ENCODE measurements at regions not wholly inside any gene's neighbourhood (a gene's known extent, or its start where the extent isn't known, plus 50 kb on each side); places are given as distances from the start of the nearest gene placed in this dataset.

DNA sequence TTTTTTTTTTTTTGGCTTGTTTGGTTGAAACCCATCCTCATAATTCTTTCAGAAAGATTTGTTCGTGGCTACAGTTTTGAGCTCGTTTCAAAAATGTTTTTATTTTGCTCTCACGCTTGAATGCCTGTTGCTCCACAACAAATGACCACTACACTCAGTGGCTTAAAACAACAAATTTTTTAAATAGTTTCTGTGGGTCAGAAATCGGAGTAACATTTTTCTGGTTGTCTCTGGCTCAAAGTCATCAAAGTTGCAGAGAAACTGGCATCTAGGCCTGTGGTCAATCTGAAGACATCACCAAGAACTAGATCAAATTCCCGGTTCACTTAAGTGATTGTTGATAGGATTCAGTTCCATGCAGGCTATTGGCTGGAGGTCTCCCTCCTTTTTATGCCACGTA is 560.0 kb downstream of the SNAPC1 start:
- DNase-seq (ENCODE audit: low read depth) = no peak
- H3K4me3 ChIP-seq (ENCODE audit: low read depth, low read length) = no peak overlapping the region

DNA sequence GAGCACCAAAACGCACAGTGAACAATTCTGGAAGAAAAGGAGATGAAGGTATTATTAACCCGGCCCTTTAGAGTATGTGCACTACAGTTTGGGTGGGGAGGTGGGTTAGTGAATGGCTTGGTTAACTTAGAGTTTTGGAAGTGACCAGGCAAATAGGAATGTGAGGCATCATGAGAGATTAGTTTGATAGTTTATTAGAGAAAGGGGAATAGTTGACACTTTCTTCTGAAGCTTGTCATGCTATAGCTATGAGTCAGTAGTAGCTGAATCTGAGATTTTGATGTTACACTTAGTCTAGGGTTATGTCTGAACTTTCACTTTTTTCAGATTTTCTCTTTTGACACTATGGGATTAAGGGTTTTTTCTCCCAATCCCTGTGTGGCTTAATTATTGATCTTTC is 567.2 kb downstream of the SNAPC1 start:
- H3K4me3 ChIP-seq (ENCODE audit: low read depth, low read length) = no peak overlapping the region
- H3K36me3 ChIP-seq (ENCODE audit: control insufficient read depth, insufficient read depth, low read length) = no peaks in the 10 kb centered on the region
- H3K27me3 ChIP-seq (ENCODE audit: control insufficient read depth, insufficient read depth, low read length) = no peaks in the 10 kb centered on the region
- no peak for TF ChIP-seq CTCF (IDR thresholded peaks at IDR 0.05; ENCODE audit: insufficient read depth, low read length, severe bottlenecking)
- no peak for FAIRE-seq
- DNase-seq (ENCODE audit: low read depth) = no peak

More for the DNA sequence above, 560.0 kb downstream of the SNAPC1 start:
- no peaks in the 10 kb centered on the region for H3K36me3 ChIP-seq (ENCODE audit: control insufficient read depth, insufficient read depth, low read length)
- TF ChIP-seq CTCF (IDR thresholded peaks at IDR 0.05; ENCODE audit: insufficient read depth, low read length, severe bottlenecking) = no peak
- H3K27me3 ChIP-seq (ENCODE audit: control insufficient read depth, insufficient read depth, low read length) = no peaks in the 10 kb centered on the region
- no peak for FAIRE-seq

- DNase-seq (ENCODE audit: low read depth) = no peak
- Histone ChIP-seq H3K4me3 (ENCODE audit: low read depth, low read length) (no peak overlapping the region), H3K36me3 (ENCODE audit: control insufficient read depth, insufficient read depth, low read length) (no peaks in the 10 kb centered on the region), H3K27me3 (ENCODE audit: control insufficient read depth, insufficient read depth, low read length) (no peaks in the 10 kb centered on the region)
- TF ChIP-seq CTCF (IDR thresholded peaks at IDR 0.05; ENCODE audit: insufficient read depth, low read length, severe bottlenecking) = no peak
- no peak for FAIRE-seq
Observed at GRCh38 chr14:62347562-62348011, 585.4 kb downstream of the SNAPC1 start.

DNA sequence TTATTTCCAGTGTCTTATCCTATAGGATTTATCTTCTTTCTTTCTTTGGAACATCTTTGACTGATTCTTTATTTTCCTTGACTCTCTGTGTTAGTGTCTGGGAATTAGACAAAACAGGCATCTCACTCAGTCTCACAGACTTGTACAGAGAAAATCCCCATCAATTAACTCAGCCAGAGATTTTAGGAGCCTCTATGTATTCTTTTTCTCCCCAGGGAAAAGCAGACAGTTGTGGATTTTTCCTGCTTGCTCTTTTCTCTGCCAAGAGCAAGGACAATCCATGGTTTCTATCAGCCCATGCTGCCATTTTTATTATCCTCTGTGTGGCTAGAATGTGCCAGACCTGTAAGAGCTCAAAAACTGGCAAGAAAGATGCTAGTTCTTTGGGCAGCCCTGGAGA is 595.1 kb downstream of the SNAPC1 start:
- Histone ChIP-seq H3K27me3 (ENCODE audit: control insufficient read depth, insufficient read depth, low read length) (no peaks in the 10 kb centered on the region), H3K36me3 (ENCODE audit: control insufficient read depth, insufficient read depth, low read length) (no peaks in the 10 kb centered on the region), H3K4me3 (ENCODE audit: low read depth, low read length) (no peak overlapping the region)
- no peak for TF ChIP-seq CTCF (IDR thresholded peaks at IDR 0.05; ENCODE audit: insufficient read depth, low read length, severe bottlenecking)
- DNase-seq (ENCODE audit: low read depth) (no peak), FAIRE-seq (no peak)

DNA sequence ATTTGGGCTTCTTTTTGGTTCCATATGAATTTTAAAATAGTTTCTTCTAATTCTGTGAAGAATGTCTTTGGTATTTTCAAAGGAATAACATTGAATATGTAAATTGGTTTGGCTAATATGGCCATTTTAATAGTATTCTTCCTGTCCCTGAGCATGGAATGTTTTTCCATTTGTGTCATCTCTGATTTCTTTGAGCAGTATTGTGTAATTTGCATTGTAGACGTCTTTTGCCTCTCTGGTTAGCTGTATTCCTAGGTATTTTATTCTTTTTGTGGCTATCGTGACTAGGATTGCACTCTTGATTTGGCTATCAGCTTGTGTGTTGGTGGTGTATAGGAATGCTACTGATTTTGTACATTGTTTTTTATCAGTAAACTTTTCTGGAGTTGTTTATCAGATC is 601.9 kb downstream of the SNAPC1 start:
- Histone ChIP-seq H3K4me3 (ENCODE audit: low read depth, low read length) (no peak overlapping the region), H3K36me3 (ENCODE audit: control insufficient read depth, insufficient read depth, low read length) (no peaks in the 10 kb centered on the region), H3K27me3 (ENCODE audit: control insufficient read depth, insufficient read depth, low read length) (no peaks in the 10 kb centered on the region)
- TF ChIP-seq CTCF (IDR thresholded peaks at IDR 0.05; ENCODE audit: insufficient read depth, low read length, severe bottlenecking) = no peak
- no peak for DNase-seq (ENCODE audit: low read depth)
- FAIRE-seq = no peak

GRCh38 chr14:62364800-62365280 is 602.6 kb downstream of the SNAPC1 start:
- FAIRE-seq (no peak), DNase-seq (ENCODE audit: low read depth) (no peak)
- Histone ChIP-seq H3K4me3 (ENCODE audit: low read depth, low read length) (no peak overlapping the region), H3K27me3 (ENCODE audit: control insufficient read depth, insufficient read depth, low read length) (no peaks in the 10 kb centered on the region), H3K36me3 (ENCODE audit: control insufficient read depth, insufficient read depth, low read length) (no peaks in the 10 kb centered on the region)
- no peak for TF ChIP-seq CTCF (IDR thresholded peaks at IDR 0.05; ENCODE audit: insufficient read depth, low read length, severe bottlenecking)

Measured in bronchial epithelial cell (primary cell).